ENCODE measurements at regions not wholly inside any gene's neighbourhood (a gene's known extent, or its start where the extent isn't known, plus 50 kb on each side); places are given as distances from the start of the nearest gene placed in this dataset.

- TF ChIP-seq JUND (IDR thresholded peaks at IDR 0.05) (no peak), CTCF (IDR thresholded peaks at IDR 0.05) (no peak), EP300 (IDR thresholded peaks at IDR 0.05; ENCODE audit: borderline replicate concordance in 1 of 2, low read depth in 1 of 2, low read length in 1 of 2) (no peak), ZBTB33 (IDR thresholded peaks at IDR 0.05; ENCODE audit: borderline replicate concordance, low read depth) (no peak), EZH2phosphoT487 (IDR thresholded peaks at IDR 0.05; ENCODE audit: borderline replicate concordance, low read depth) (no peak), MAX (IDR thresholded peaks at IDR 0.05; ENCODE audit: low read depth) (no peak), RFX5 (IDR thresholded peaks at IDR 0.05; ENCODE audit: low read length) (no peak), YY1 (IDR thresholded peaks at IDR 0.05; ENCODE audit: low read depth) (no peak), REST (IDR thresholded peaks at IDR 0.05; ENCODE audit: low read depth, low read length) (no peak), FOXM1 (IDR thresholded peaks at IDR 0.05; ENCODE audit: low read depth) (no peak), SMC3 (IDR thresholded peaks at IDR 0.05; ENCODE audit: low read depth, low read length) (no peak), SIN3A (IDR thresholded peaks at IDR 0.05; ENCODE audit: borderline replicate concordance, low read depth, low read length) (no peak), GABPA (IDR thresholded peaks at IDR 0.05; ENCODE audit: low read depth) (no peak)
These were observed 100.9 kb upstream of the USP47 start for GRCh38 chr11:11740836-11741235.

Data from SK-N-SH (cell line).